Transverse colon (tissue), 4 donors: ENCODE measurements at regions not wholly inside any gene's neighbourhood (a gene's known extent, or its start where the extent isn't known, plus 50 kb on each side); places are given as distances from the start of the nearest gene placed in this dataset.

Experiments used
- DNase-seq: peaks from one replicate; pipeline ENCODE4 v3.0.0-alpha.2; 2019
- H3K27ac ChIP-seq, 4 donors: fragments of 200-600 bp; sonication (generic); 2 replicates each; pipeline ENCODE4 v1.5.1; 2016 to 2018; ENCODE audit warnings: inconsistent platforms in 4 of 4
- H3K27me3 ChIP-seq: fragments of 200-600 bp; sonication (generic); 2 replicates; pipeline ENCODE4 v1.5.1; 2017; ENCODE audit warnings: inconsistent platforms
- H3K36me3 ChIP-seq, 4 donors: fragments of 200-600 bp; sonication (generic); 2 replicates each; pipeline ENCODE4 v1.5.1; 2017 to 2019; ENCODE audit warnings: inconsistent platforms in 4 of 4
- H3K4me1 ChIP-seq, 4 donors: fragments of 200-600 bp; sonication (generic); 2 replicates each; pipeline ENCODE4 v1.5.1; 2017 to 2020; ENCODE audit warnings: inconsistent platforms in 4 of 4
- H3K4me3 ChIP-seq, 4 donors: fragments of 200-600 bp; sonication (generic); 1 replicate in 1 of 4; 2 replicates in 3 of 4; pipeline versions ENCODE4 v1.5.1 to v1.6.1; 2017 to 2019; ENCODE audit warnings: inconsistent platforms in 4 of 4
- H3K9me3 ChIP-seq, 2 donors: fragments of 200-600 bp; sonication (generic); 2 replicates each; pipeline ENCODE4 v1.5.1; 2017 to 2019; ENCODE audit warnings: inconsistent platforms in 2 of 2
- EP300 ChIP-seq: sonication (generic); formaldehyde crosslinking; IDR thresholded peaks from one replicate; pipeline ENCODE4 v1.6.1; 2017; ENCODE audit warnings: antibody characterized with exemption, low read depth
- POLR2A ChIP-seq: fragments of 450-650 bp; IDR thresholded peaks from one replicate; pipeline ENCODE4 v1.6.1; 2016; ENCODE audit warnings: antibody characterized with exemption, mild to moderate bottlenecking, moderate library complexity
- POLR2AphosphoS5 ChIP-seq, 3 donors: sonication (generic); formaldehyde crosslinking; IDR thresholded peaks; one replicate each; pipeline ENCODE4 v1.6.1; 2016; ENCODE audit warnings: antibody characterized with exemption in 3 of 3
- WGBS, 2 donors: methylation state at CpG; one replicate each; pipeline ENCODE4 v1.1.5; 2018; ENCODE audit warnings: low coverage in 1 of 2; 5-methylcytosine and 5-hydroxymethylcytosine counted together
- in situ Hi-C, 4 donors: fragments of 200-750 bp; cut with MboI; loops; one replicate each; pipeline versions ENCODE4 v1.15.0 to v1.15.1; 2017; ENCODE audit warnings: low sequenced_read_pairs in 3 of 4, low pct_ligation_motif_present in 1 of 4, low pct_unique_long_range_greater_than_20kb in 1 of 4
- intact Hi-C: fragments of 100-400 bp; cut with DNase I; formaldehyde crosslinking; loops from one replicate; pipeline ENCODE4 v1.15.1; 2023; ENCODE audit warnings: low total_unique reads
- TF ChIP-seq, protein P1 (sequence below), 5 experiments: fragments of 200-600 bp in 3 of 5; fragments of 450-650 bp in 2 of 5; sonication (generic) in 3 of 5; IDR thresholded peaks; 1 replicate in 2 of 5; 2 replicates in 3 of 5; pipeline ENCODE4 v1.5.1; 2016 to 2017; ENCODE audit warnings: antibody characterized with exemption in 5 of 5, inconsistent platforms in 3 of 5, mild to moderate bottlenecking in 2 of 5, moderate library complexity in 1 of 5

DNA sequence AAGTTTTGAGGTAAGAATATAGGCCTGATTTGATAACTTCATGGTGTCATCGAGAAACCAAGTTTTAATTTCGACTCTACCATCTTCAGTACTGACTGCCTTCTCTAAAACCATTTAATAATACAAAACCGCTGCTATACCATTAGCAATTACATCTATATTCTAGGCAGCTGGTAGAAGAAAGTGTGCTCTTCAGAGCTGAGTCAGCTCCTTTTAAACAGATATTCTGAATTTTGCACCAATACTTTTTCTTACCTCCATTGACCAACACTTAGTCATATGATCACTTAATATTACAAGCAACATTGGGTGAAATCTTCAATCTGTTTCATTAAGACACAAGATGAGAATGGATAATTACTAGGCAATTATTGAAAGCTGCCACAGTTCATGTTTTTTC lies 1667.8 kb downstream of the PCDH9 start:
- in situ Hi-C loops: no loop called here
- Histone ChIP-seq H3K9me3 (peaks cover 0 to 3% of the 10 kb centered on the region in 2 donors), H3K27ac (no peak overlapping the region), H3K4me3 (no peak overlapping the region), H3K36me3 (no peaks in the 10 kb centered on the region), H3K4me1 (no peaks in the 10 kb centered on the region), H3K27me3 (no peaks in the 10 kb centered on the region)
- 70 to 78% methylated on average over 3 of the region's 3 CpGs for WGBS, 2 donors
- intact Hi-C loops: no loop called here
- no peak for DNase-seq
- TF ChIP-seq POLR2AphosphoS5 (IDR thresholded peaks at IDR 0.05) (no peak), EP300 (no peak), POLR2A (no peak)
- TF ChIP-seq, protein P1, sequence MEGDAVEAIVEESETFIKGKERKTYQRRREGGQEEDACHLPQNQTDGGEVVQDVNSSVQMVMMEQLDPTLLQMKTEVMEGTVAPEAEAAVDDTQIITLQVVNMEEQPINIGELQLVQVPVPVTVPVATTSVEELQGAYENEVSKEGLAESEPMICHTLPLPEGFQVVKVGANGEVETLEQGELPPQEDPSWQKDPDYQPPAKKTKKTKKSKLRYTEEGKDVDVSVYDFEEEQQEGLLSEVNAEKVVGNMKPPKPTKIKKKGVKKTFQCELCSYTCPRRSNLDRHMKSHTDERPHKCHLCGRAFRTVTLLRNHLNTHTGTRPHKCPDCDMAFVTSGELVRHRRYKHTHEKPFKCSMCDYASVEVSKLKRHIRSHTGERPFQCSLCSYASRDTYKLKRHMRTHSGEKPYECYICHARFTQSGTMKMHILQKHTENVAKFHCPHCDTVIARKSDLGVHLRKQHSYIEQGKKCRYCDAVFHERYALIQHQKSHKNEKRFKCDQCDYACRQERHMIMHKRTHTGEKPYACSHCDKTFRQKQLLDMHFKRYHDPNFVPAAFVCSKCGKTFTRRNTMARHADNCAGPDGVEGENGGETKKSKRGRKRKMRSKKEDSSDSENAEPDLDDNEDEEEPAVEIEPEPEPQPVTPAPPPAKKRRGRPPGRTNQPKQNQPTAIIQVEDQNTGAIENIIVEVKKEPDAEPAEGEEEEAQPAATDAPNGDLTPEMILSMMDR (IDR thresholded peaks at IDR 0.05): no peak

DNA sequence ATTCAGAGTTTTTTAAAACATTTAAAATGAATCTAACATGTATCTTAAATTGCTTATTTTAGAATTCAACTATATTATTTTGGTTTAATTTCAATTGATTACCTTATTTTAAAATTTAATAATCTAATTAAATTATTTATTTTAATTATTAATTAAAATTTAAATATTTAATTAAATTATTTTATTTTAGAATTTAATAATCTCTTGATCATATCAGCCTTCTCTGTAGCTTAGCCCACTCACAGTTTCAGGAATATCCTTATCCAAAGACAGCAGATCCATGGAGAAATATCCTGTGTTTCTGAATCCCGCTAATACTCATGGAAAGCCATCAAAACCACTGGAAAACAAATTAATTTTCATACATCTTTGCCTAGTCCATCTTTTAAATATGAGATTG lies 1669.2 kb downstream of the PCDH9 start:
- Histone ChIP-seq H3K9me3 (peaks cover 0 to 3% of the 10 kb centered on the region in 2 donors), H3K27ac (no peak overlapping the region), H3K36me3 (no peaks in the 10 kb centered on the region), H3K27me3 (no peaks in the 10 kb centered on the region), H3K4me3 (no peak overlapping the region), H3K4me1 (no peaks in the 10 kb centered on the region)
- intact Hi-C loops (no loop called here), in situ Hi-C loops (no loop called here)
- no peak for DNase-seq
- TF ChIP-seq, protein P1 (IDR thresholded peaks at IDR 0.05): no peak
- 85 to 88% methylated on average over 1 of the region's 1 CpG for WGBS, 2 donors

DNA sequence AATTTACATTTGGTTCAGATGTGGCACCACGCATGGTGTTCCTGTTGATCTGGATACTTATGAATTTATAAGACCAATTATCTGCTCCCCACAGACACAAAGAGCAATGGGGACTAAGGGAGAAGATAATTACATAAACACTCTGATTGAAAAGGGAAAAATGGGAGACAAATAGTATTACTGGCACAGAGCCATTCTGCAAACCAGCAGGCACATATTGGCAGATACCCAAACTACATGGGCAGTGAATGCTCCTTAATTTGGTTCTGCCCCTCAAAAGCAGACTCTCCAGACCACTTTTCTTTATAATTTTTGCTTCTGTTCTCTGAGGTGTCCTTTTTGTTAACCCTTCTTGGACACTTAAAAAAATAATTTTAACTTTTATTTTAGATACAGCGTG lies 1674.2 kb downstream of the PCDH9 start:
- H3K27me3 ChIP-seq: no peaks in the 10 kb centered on the region
- H3K36me3 ChIP-seq: no peaks in the 10 kb centered on the region
- no peak overlapping the region for H3K4me3 ChIP-seq
- TF ChIP-seq, protein P1 (IDR thresholded peaks at IDR 0.05): no peak
- TF ChIP-seq POLR2A: no peak
- no peak for TF ChIP-seq EP300
- no peak for TF ChIP-seq POLR2AphosphoS5 (IDR thresholded peaks at IDR 0.05)
- 84 to 85% methylated on average over 2 of the region's 2 CpGs for WGBS, 2 donors
- DNase-seq: no peak
- no peak overlapping the region for H3K27ac ChIP-seq
- H3K4me1 ChIP-seq: no peaks in the 10 kb centered on the region
- H3K9me3 ChIP-seq: no peaks in the 10 kb centered on the region
- in situ Hi-C loops: no loop called here
- intact Hi-C loops: no loop called here

DNA sequence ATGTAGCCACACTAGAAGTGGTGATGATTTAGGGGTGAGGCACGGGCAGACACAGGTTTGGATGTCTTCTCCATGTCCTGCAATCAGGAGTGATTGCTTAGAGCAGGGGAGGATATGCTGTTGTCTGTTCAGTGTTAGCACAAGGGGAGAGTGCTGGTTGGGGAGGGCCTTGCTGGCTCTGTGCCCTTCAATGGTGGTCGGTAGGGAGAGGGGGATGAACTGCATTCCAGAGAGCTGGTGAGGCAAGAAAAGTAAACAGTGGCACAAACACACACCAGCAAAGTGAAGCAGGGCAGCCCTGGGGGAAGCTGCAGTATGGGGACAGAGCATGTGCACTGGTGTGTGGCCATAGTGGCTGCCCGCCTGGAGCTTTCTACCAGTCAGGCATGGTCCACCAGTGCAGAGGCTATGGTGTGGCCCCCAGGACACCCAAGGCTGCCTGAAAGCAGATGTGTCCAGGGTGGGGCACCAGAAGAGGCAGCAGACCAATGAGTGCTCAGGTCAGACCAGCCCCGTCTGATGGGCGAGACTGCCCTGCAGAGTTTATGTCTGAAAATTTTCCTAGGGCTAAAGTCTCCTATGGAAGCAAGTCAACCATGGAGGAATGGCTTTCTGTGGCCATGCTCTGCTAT lies 1676.9 kb downstream of the PCDH9 start:
- Histone ChIP-seq H3K9me3 (peaks cover 4 to 5% of the 10 kb centered on the region in 2 donors), H3K36me3 (no peaks in the 10 kb centered on the region), H3K27ac (no peak overlapping the region), H3K4me1 (no peaks in the 10 kb centered on the region), H3K27me3 (no peaks in the 10 kb centered on the region), H3K4me3 (no peak overlapping the region)
- WGBS, 2 donors: 50 to 53% methylated on average over 1 to 5 of the region's 5 CpGs
- no peak for DNase-seq
- TF ChIP-seq EP300 (no peak), POLR2AphosphoS5 (IDR thresholded peaks at IDR 0.05) (no peak), POLR2A (no peak)
- TF ChIP-seq, protein P1 (IDR thresholded peaks at IDR 0.05): no peak
- in situ Hi-C loops (no loop called here), intact Hi-C loops (no loop called here)
